ENCODE measurements at regions not wholly inside any gene's neighbourhood (a gene's known extent, or its start where the extent isn't known, plus 50 kb on each side); places are given as distances from the start of the nearest gene placed in this dataset.

DNA sequence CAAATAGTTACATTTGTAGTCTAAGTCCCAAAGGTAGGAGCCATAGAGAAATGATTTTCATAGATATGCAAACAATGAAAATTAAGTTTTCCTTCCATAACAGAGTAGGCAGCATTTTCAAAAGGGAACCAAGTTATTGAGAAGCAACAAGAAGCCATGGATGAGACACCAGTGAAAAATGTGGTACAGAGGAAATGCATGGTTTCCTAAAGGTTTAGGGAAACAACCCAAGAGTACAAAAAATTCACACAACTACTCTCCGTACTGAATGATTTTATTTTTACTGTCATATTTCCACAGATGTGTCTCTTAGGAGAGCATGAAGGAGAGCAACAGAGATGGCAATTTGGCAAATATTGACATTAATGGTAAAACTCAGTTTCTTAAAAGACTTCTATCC is 1408.9 kb upstream of the PCDH7 start:
- intact Hi-C loops (cut with DNase I) = no loop called here
- TF ChIP-seq POLR2AphosphoS5 (IDR thresholded peaks at IDR 0.05) (no peak), EP300 (IDR thresholded peaks at IDR 0.05) (no peak), POLR2A (IDR thresholded peaks at IDR 0.05; ENCODE audit: low read depth) (no peak)
- TF ChIP-seq, protein P1, sequence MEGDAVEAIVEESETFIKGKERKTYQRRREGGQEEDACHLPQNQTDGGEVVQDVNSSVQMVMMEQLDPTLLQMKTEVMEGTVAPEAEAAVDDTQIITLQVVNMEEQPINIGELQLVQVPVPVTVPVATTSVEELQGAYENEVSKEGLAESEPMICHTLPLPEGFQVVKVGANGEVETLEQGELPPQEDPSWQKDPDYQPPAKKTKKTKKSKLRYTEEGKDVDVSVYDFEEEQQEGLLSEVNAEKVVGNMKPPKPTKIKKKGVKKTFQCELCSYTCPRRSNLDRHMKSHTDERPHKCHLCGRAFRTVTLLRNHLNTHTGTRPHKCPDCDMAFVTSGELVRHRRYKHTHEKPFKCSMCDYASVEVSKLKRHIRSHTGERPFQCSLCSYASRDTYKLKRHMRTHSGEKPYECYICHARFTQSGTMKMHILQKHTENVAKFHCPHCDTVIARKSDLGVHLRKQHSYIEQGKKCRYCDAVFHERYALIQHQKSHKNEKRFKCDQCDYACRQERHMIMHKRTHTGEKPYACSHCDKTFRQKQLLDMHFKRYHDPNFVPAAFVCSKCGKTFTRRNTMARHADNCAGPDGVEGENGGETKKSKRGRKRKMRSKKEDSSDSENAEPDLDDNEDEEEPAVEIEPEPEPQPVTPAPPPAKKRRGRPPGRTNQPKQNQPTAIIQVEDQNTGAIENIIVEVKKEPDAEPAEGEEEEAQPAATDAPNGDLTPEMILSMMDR (IDR thresholded peaks at IDR 0.05) = no peak
- WGBS = 61% methylated on average over 1 of the region's 1 CpG
- Histone ChIP-seq H3K27ac (replicated peaks in 1 of 4) (no peak overlapping the region), H3K36me3 (no peaks in the 10 kb centered on the region), H3K4me1 (no peaks in the 10 kb centered on the region), H3K9me3 (no peaks in the 10 kb centered on the region), H3K27me3 (no peaks in the 10 kb centered on the region), H3K4me3 (no peak overlapping the region)
- no peak for DNase-seq (ENCODE audit: extremely low spot score)

DNA sequence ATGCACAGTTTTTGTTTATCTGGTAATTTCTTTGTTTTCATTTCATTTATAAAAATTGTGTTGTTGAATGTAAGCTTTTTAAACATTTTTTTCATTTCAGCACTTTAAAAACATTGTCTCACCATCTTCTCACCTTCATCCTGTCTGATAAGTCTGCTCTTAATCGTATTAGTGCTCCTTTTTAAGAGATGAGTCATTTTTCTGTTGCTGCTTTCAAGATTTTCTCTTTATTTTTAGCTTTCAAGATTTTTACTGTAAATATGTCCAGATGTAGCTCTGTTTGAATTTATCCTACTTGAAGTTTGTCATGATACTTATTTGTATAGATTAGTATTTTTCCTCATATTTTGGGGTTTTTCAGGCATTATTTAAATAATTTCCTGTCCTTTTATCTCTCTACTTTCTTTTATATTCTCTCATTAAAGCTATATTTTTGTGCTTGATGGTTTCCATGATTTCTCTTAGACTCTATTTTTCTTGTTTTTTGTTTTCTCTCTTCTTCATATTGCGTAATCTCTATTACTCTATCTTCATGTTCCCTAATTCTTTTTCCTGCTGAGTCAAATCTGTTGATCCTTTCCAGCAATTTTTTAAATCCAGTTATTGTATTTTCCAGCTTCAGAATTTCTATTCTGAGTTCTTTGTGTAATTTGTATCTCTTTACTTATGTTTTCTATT is 1400.4 kb upstream of the PCDH7 start:
- no peaks in the 10 kb centered on the region for H3K4me1 ChIP-seq
- H3K27ac ChIP-seq (replicated peaks in 1 of 4) = no peak overlapping the region
- no peak for DNase-seq (ENCODE audit: extremely low spot score)
- peaks cover 0 to 7% (median 0%) of the 10 kb centered on the region in 4 donors for H3K9me3 ChIP-seq
- TF ChIP-seq EP300 (IDR thresholded peaks at IDR 0.05) = no peak
- TF ChIP-seq, protein P1 (IDR thresholded peaks at IDR 0.05) = no peak
- WGBS = 81% methylated on average over 2 of the region's 2 CpGs
- no peak overlapping the region for H3K4me3 ChIP-seq
- no peaks in the 10 kb centered on the region for H3K27me3 ChIP-seq
- H3K36me3 ChIP-seq = no peaks in the 10 kb centered on the region
- intact Hi-C loops (cut with DNase I) = no loop called here

DNA sequence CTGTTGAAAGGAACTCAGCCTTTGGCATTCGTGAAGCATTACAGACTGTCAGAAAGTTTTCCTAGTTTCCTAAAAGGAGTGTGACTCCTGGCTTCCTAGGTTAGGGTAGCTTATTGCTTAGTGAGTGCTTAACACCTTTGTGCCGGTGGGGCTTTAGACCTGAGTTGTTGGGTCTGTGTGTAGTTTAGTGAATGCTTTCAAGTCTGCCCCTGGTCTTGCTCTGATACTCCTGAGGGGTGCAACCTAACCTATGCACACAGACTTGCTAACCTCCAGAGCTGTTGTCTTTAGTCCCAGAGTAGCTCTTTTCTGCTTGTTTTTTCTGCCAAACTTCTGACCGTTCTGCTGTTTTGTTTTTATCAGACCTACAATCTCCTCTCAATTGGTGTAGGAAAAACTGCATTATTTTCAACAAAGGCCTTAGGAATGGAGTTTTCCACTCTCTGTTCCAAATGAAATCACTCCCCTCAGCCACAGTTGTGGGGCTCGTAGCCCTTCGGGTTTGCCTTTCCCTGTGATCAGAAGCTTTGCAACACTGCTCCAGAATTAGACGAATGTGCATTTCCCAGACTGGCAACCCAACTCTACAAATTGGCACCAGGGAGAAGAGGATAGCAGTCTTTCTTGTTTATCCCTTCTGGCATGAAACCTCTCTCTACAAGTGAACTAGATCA is 1399.1 kb upstream of the PCDH7 start:
- Histone ChIP-seq H3K36me3 (no peaks in the 10 kb centered on the region), H3K27me3 (no peaks in the 10 kb centered on the region), H3K9me3 (peaks cover 0 to 7% (median 0%) of the 10 kb centered on the region in 4 donors), H3K4me1 (no peaks in the 10 kb centered on the region), H3K27ac (replicated peaks in 1 of 4) (no peak overlapping the region), H3K4me3 (no peak overlapping the region)
- intact Hi-C loops (cut with DNase I) = no loop called here
- TF ChIP-seq POLR2A (IDR thresholded peaks at IDR 0.05; ENCODE audit: low read depth) (no peak), EP300 (IDR thresholded peaks at IDR 0.05) (no peak), POLR2AphosphoS5 (IDR thresholded peaks at IDR 0.05) (no peak)
- TF ChIP-seq, protein P1 (IDR thresholded peaks at IDR 0.05) = no peak
- WGBS = 52% methylated on average over 6 of the region's 6 CpGs
- no peak for DNase-seq (ENCODE audit: extremely low spot score)

DNA sequence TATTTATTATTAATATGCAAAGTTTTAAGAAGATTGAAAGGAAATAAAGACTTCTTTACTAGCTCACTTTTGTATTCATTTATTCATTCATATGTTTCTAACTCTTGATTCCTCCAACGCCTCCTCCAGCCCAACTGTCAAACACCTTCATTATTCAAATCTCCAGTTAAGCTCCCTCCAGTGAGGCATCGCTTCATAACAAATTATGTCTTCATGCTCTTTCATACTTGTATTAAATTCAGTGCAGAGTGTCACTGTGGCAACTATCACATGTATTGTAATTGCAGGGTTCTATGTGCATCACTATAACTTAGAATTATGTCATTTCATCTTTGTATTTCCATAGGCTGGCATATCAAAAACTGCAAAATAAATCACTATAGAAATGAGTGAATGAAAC is 1394.2 kb upstream of the PCDH7 start:
- TF ChIP-seq POLR2AphosphoS5 (IDR thresholded peaks at IDR 0.05) = no peak
- TF ChIP-seq, protein P1 (IDR thresholded peaks at IDR 0.05) = no peak
- no peak for TF ChIP-seq POLR2A (IDR thresholded peaks at IDR 0.05; ENCODE audit: low read depth)
- no peak for TF ChIP-seq EP300 (IDR thresholded peaks at IDR 0.05)
- no peaks in the 10 kb centered on the region for H3K36me3 ChIP-seq
- 79% methylated on average over 2 of the region's 2 CpGs for WGBS

More for the DNA sequence above, 1394.2 kb upstream of the PCDH7 start:
- Histone ChIP-seq H3K9me3 (no peaks in the 10 kb centered on the region), H3K4me3 (no peak overlapping the region), H3K27ac (replicated peaks in 1 of 4) (no peak overlapping the region), H3K27me3 (no peaks in the 10 kb centered on the region), H3K4me1 (no peaks in the 10 kb centered on the region)
- intact Hi-C loops (cut with DNase I) = no loop called here
- no peak for DNase-seq (ENCODE audit: extremely low spot score)

Data from esophagus muscularis mucosa (tissue), 4 donors.